Esophagus squamous epithelium (tissue), 4 donors: ENCODE measurements at regions not wholly inside any gene's neighbourhood (a gene's known extent, or its start where the extent isn't known, plus 50 kb on each side); places are given as distances from the start of the nearest gene placed in this dataset.

ENCODE experiments used
- POLR2A ChIP-seq, 4 donors: fragments of 450-650 bp; IDR thresholded peaks; one replicate each; pipeline ENCODE4 v1.6.1; 2017; ENCODE audit warnings: antibody characterized with exemption in 4 of 4, mild to moderate bottlenecking in 4 of 4, moderate library complexity in 3 of 4
- TF ChIP-seq, protein P1 (sequence below), 6 experiments: fragments of 450-650 bp in 4 of 6; fragments of 200-600 bp in 2 of 6; sonication (generic) in 2 of 6; IDR thresholded peaks; one replicate each; pipeline ENCODE4 v1.5.1; 2016 to 2019; ENCODE audit warnings: antibody characterized with exemption in 6 of 6, mild to moderate bottlenecking in 4 of 6, moderate library complexity in 4 of 6

DNA sequence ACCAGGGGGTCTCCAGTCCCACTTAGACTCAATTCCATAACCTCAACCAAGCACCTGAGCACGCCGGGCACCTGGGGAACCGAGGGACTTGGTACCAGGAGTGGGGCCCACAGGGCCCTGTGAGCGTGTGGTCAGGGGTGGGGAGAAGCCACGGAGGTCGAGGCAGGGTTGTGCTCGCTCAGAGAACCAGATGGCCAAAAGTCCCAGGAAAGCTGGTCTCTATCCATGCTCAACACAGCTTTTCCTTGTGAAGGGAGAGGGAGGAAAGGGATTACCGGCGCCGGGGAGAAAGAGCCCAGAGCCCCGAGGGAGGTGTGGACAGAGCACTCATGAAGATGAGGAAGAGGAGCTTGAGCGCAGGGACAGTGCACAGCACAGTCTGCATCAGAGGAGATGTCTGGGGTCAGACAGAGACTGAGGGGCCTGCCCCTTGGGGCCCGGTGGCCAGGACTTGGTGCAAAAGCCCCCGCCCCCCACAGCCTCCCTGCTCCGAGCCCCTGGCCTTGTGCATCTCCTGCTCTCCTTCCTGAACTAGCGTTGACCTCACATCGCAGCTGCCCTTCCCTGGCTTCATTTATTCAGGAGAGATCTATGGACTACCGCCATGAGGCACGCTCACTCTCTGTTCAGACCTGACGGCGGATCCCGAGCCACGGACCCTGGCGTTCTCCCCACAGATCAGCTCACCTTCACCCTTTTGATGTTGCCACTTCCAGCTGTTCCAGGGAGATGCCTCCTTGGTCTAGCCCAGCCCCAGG, 355.4 kb upstream of the TNRC6C start:
- TF ChIP-seq, protein P1, sequence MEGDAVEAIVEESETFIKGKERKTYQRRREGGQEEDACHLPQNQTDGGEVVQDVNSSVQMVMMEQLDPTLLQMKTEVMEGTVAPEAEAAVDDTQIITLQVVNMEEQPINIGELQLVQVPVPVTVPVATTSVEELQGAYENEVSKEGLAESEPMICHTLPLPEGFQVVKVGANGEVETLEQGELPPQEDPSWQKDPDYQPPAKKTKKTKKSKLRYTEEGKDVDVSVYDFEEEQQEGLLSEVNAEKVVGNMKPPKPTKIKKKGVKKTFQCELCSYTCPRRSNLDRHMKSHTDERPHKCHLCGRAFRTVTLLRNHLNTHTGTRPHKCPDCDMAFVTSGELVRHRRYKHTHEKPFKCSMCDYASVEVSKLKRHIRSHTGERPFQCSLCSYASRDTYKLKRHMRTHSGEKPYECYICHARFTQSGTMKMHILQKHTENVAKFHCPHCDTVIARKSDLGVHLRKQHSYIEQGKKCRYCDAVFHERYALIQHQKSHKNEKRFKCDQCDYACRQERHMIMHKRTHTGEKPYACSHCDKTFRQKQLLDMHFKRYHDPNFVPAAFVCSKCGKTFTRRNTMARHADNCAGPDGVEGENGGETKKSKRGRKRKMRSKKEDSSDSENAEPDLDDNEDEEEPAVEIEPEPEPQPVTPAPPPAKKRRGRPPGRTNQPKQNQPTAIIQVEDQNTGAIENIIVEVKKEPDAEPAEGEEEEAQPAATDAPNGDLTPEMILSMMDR (IDR thresholded peaks at IDR 0.05) = no peak
- no peak for TF ChIP-seq POLR2A (IDR thresholded peaks at IDR 0.05)
